NB4 (cell line): ENCODE measurements at regions not wholly inside any gene's neighbourhood (a gene's known extent, or its start where the extent isn't known, plus 50 kb on each side); places are given as distances from the start of the nearest gene placed in this dataset.

Experiments
- DNase-seq: peaks from one replicate; pipeline ENCODE4 v3.0.0; 2010; ENCODE audit warnings: low read depth
- H3K4me3 ChIP-seq: one replicate; pipeline ENCODE4 v1.5.1; 2011; ENCODE audit warnings: mild to moderate bottlenecking, low read depth, low read length, moderate library complexity
- MYC ChIP-seq: IDR thresholded peaks from 2 replicates; pipeline ENCODE4 v1.6.1; 2011; ENCODE audit warnings: low read depth, low read length
- POLR2A ChIP-seq: IDR thresholded peaks from 2 replicates; pipeline ENCODE4 v1.6.1; 2011; ENCODE audit warnings: mild to moderate bottlenecking; ENCODE audit not compliant: insufficient read length; ENCODE audit errors: extremely low read depth
- TF ChIP-seq, protein P1 (sequence below): IDR thresholded peaks from one replicate; pipeline ENCODE4 v1.5.1; 2012; ENCODE audit warnings: low read depth, low read length
- TF ChIP-seq, protein P2 (sequence below): IDR thresholded peaks from 2 replicates; pipeline ENCODE4 v1.6.1; 2011; ENCODE audit warnings: low read depth, low read length

DNA sequence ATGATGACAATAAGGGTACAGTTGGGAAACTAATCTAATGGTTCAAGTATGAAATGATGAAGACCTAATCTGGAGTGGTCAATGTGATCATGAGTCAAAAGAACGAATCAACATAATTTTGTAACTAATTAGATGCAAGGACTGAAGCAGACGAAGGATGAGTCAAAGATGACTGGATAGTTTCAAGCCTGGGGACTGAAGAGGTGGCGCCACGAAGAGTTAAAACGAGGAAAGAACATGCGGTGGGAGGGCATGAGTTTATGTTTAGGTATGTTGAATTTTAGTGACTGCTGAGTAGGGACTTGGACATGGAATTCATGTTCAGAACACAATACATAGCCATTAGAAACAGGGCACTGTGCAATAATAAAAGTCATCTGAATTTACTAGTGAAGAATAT lies 221.5 kb upstream of the FAM241A start:
- TF ChIP-seq, protein P1, sequence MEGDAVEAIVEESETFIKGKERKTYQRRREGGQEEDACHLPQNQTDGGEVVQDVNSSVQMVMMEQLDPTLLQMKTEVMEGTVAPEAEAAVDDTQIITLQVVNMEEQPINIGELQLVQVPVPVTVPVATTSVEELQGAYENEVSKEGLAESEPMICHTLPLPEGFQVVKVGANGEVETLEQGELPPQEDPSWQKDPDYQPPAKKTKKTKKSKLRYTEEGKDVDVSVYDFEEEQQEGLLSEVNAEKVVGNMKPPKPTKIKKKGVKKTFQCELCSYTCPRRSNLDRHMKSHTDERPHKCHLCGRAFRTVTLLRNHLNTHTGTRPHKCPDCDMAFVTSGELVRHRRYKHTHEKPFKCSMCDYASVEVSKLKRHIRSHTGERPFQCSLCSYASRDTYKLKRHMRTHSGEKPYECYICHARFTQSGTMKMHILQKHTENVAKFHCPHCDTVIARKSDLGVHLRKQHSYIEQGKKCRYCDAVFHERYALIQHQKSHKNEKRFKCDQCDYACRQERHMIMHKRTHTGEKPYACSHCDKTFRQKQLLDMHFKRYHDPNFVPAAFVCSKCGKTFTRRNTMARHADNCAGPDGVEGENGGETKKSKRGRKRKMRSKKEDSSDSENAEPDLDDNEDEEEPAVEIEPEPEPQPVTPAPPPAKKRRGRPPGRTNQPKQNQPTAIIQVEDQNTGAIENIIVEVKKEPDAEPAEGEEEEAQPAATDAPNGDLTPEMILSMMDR: no peak
- DNase-seq: no peak
- H3K4me3 ChIP-seq: no peak overlapping the region

DNA sequence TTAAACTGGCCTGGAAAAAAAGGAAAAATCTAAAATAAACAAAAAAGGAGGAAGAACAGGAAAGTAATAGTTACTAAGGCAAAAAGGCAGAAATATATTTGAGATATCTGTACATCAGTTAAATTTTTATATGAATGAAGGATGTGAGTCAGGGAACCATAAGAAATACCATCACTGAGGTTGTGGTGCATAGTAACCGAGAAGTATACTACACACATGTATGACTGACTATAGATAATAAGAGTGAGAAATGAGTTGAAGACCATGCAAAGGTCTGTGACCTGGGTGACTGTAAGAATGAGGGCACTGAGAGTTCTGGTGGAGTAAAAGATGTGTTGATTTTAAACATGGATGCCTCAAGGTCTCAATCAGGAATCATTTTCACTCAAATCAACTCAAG lies 220.6 kb upstream of the FAM241A start:
- no peak overlapping the region for H3K4me3 ChIP-seq
- no peak for DNase-seq
- TF ChIP-seq MYC (no peak), POLR2A (no peak)
- TF ChIP-seq, protein P2, sequence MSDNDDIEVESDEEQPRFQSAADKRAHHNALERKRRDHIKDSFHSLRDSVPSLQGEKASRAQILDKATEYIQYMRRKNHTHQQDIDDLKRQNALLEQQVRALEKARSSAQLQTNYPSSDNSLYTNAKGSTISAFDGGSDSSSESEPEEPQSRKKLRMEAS: no peak
- TF ChIP-seq, protein P1: no peak

DNA sequence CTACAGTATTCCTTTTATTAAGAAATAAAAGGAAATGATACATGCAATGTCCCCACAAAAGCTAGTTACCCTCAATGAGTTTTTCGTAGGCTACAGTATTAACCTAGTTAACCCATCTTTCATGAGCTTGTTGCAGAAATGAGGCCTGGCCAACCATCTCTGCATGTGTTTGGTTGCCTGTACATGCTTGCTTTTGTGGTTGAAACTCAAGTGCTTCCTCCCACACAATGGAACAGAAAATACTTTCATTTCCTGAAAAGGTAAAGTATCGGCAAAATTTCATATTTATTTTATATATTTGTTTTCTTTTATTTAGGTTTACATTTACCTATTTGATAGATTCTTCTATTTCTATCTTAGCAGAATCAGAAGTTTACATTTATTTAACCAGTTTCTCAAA lies 214.6 kb upstream of the FAM241A start:
- no peak overlapping the region for H3K4me3 ChIP-seq
- TF ChIP-seq, protein P1: no peak
- TF ChIP-seq POLR2A (no peak), MYC (no peak)
- TF ChIP-seq, protein P2: no peak
- peak; percentile 33 for DNase-seq

DNA sequence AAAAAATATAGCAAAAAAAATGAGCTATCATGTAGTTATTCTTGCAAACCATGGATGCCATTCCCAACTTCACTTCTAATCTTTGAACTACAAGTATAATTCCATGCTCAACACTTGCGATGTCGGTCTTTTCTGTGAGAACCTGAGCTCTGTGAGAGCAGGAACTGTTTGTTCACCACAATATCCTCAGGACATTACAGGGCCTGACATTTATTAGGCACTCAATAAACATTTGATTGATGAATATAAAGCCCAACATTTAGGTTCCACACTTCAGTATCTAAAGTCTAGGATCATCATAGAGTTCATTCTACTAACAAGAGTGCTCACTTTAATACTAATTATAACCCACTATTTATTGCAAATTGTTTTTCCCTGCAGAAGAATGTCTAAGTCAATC lies 211.6 kb upstream of the FAM241A start:
- DNase-seq: no peak
- no peak overlapping the region for H3K4me3 ChIP-seq
- TF ChIP-seq MYC (no peak), POLR2A (no peak)
- TF ChIP-seq, protein P2: no peak
- TF ChIP-seq, protein P1: no peak

DNA sequence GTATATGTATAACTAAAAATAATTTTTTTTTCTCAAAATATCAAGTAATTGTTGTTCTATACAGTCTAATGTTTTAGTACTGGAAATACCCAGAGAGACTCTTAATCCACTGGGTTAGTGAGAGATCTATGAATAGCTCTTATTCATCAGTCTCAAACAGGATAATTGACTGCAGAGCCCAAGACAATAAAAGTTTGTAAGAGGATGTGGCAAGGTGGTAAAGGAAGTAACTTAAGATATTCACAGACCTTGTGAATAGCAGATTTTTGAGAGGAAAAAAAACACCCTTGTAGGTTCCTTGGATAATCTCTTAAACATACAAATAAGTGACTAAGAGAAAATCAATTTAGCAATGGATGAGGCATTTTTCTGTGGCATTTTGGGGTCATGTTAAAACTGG lies 210.9 kb upstream of the FAM241A start:
- DNase-seq: peak; percentile 3
- TF ChIP-seq, protein P1: no peak
- no peak for TF ChIP-seq MYC
- TF ChIP-seq, protein P2: no peak
- no peak for TF ChIP-seq POLR2A

DNA sequence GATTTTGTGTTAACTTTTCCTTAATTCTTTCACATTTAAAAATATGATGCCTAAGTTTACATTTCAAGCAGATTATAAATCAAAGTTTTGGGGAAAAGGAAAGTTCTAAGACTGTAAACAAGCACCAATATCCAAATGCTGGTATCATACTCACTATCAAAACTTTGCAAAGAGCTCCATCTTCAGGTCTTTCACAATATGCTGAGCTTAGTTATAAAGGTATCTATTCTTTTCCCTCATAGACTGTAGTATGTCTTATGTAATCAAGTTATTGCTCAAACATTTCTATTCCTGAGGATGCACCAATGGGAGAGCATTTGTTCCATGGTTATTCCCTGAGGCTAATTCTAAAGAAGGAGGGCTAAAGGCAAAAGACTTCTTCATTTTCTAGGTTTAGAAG lies 207.9 kb upstream of the FAM241A start:
- no peak overlapping the region for H3K4me3 ChIP-seq
- TF ChIP-seq MYC: no peak
- TF ChIP-seq, protein P1: peak; percentile 25
- DNase-seq: peak; percentile 42

More for the DNA sequence above, 210.9 kb upstream of the FAM241A start:
- H3K4me3 ChIP-seq: no peak overlapping the region
